PC-9 (cell line): ENCODE measurements at regions not wholly inside any gene's neighbourhood (a gene's known extent, or its start where the extent isn't known, plus 50 kb on each side); places are given as distances from the start of the nearest gene placed in this dataset.

Source experiments
- CTCF ChIP-seq: fragments of 200-600 bp; sonication (generic); conservative IDR thresholded peaks from 2 replicates; pipeline ENCODE4 v1.6.1; 2017; ENCODE audit warnings: mixed run types, antibody characterized with exemption, mild to moderate bottlenecking, moderate library complexity
- EZH2 ChIP-seq: fragments of 200-600 bp; sonication (generic); IDR thresholded peaks from 2 replicates; pipeline ENCODE4 v1.8.0; 2017; ENCODE audit warnings: antibody characterized with exemption, low read depth

GRCh38 chr18:60199505-60199904 is 173.1 kb downstream of the MC4R start:
- TF ChIP-seq CTCF (no peak), EZH2 (no peak)
